ENCODE measurements at regions not wholly inside any gene's neighbourhood (a gene's known extent, or its start where the extent isn't known, plus 50 kb on each side); places are given as distances from the start of the nearest gene placed in this dataset.

DNA sequence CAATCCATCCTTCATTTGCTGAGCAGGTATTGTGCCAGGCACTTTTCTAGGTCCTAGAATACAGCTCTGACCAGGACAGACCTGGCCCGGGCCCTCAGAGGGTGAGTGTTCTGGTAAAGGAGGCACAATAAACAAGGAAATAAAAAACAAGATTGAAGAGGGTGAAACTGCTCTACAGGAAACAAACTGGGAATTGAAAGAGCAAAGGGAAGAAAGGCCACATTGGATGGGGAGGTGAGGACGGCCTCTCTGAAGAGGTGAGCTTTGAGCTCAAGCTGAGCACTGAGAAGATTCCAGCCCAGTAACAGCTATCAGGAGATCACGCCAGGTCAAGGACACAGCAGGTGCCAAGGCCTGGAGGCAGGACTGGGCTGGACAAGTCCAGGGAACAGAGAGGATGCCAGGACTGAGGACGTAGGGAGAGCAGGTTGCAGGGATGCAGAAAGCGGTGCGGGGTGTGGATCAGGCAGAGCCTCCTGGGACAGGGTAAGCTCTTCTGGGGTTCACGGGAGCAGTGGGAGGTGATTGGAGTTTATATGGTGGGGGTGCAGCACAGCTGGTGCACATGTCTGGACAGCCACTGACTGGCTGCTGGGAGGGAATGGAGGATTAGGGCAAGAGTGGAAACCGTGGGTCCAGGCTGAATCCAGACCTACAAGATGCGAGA lies 433.3 kb downstream of the PREX1 start (continued):
- TF ChIP-seq, protein P1, sequence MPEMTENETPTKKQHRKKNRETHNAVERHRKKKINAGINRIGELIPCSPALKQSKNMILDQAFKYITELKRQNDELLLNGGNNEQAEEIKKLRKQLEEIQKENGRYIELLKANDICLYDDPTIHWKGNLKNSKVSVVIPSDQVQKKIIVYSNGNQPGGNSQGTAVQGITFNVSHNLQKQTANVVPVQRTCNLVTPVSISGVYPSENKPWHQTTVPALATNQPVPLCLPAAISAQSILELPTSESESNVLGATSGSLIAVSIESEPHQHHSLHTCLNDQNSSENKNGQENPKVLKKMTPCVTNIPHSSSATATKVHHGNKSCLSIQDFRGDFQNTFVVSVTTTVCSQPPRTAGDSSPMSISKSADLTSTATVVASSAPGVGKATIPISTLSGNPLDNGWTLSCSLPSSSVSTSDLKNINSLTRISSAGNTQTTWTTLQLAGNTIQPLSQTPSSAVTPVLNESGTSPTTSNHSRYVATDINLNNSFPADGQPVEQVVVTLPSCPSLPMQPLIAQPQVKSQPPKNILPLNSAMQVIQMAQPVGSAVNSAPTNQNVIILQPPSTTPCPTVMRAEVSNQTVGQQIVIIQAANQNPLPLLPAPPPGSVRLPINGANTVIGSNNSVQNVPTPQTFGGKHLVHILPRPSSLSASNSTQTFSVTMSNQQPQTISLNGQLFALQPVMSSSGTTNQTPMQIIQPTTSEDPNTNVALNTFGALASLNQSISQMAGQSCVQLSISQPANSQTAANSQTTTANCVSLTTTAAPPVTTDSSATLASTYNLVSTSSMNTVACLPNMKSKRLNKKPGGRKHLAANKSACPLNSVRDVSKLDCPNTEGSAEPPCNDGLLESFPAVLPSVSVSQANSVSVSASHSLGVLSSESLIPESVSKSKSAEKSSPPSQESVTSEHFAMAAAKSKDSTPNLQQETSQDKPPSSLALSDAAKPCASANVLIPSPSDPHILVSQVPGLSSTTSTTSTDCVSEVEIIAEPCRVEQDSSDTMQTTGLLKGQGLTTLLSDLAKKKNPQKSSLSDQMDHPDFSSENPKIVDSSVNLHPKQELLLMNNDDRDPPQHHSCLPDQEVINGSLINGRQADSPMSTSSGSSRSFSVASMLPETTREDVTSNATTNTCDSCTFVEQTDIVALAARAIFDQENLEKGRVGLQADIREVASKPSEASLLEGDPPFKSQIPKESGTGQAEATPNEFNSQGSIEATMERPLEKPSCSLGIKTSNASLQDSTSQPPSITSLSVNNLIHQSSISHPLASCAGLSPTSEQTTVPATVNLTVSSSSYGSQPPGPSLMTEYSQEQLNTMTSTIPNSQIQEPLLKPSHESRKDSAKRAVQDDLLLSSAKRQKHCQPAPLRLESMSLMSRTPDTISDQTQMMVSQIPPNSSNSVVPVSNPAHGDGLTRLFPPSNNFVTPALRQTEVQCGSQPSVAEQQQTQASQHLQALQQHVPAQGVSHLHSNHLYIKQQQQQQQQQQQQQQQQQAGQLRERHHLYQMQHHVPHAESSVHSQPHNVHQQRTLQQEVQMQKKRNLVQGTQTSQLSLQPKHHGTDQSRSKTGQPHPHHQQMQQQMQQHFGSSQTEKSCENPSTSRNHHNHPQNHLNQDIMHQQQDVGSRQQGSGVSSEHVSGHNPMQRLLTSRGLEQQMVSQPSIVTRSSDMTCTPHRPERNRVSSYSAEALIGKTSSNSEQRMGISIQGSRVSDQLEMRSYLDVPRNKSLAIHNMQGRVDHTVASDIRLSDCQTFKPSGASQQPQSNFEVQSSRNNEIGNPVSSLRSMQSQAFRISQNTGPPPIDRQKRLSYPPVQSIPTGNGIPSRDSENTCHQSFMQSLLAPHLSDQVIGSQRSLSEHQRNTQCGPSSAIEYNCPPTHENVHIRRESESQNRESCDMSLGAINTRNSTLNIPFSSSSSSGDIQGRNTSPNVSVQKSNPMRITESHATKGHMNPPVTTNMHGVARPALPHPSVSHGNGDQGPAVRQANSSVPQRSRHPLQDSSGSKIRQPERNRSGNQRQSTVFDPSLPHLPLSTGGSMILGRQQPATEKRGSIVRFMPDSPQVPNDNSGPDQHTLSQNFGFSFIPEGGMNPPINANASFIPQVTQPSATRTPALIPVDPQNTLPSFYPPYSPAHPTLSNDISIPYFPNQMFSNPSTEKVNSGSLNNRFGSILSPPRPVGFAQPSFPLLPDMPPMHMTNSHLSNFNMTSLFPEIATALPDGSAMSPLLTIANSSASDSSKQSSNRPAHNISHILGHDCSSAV (CRISPR knock-in tag; IDR thresholded peaks at IDR 0.05; ENCODE audit: borderline replicate concordance): no peak
- TF ChIP-seq EZH2 (conservative IDR thresholded peaks at IDR 0.05; ENCODE audit: low read depth, low read length) (no peak), ZNF747 (CRISPR knock-in tag; IDR thresholded peaks at IDR 0.05; ENCODE audit: borderline replicate concordance) (no peak), HDAC2 (CRISPR knock-in tag; IDR thresholded peaks at IDR 0.05) (peak; percentile 92), HOXA5 (CRISPR knock-in tag; IDR thresholded peaks at IDR 0.05) (no peak), CREM (IDR thresholded peaks at IDR 0.05) (peak; percentile 56; the same call in 1 of the 2 replicates), CREM (CRISPR knock-in tag; IDR thresholded peaks at IDR 0.05) (no peak), ZNF12 (CRISPR knock-in tag; IDR thresholded peaks at IDR 0.05) (no peak)
- TF ChIP-seq, protein P2, sequence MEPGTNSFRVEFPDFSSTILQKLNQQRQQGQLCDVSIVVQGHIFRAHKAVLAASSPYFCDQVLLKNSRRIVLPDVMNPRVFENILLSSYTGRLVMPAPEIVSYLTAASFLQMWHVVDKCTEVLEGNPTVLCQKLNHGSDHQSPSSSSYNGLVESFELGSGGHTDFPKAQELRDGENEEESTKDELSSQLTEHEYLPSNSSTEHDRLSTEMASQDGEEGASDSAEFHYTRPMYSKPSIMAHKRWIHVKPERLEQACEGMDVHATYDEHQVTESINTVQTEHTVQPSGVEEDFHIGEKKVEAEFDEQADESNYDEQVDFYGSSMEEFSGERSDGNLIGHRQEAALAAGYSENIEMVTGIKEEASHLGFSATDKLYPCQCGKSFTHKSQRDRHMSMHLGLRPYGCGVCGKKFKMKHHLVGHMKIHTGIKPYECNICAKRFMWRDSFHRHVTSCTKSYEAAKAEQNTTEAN (CRISPR knock-in tag; conservative IDR thresholded peaks at IDR 0.05): no peak
- TF ChIP-seq, protein P3, sequence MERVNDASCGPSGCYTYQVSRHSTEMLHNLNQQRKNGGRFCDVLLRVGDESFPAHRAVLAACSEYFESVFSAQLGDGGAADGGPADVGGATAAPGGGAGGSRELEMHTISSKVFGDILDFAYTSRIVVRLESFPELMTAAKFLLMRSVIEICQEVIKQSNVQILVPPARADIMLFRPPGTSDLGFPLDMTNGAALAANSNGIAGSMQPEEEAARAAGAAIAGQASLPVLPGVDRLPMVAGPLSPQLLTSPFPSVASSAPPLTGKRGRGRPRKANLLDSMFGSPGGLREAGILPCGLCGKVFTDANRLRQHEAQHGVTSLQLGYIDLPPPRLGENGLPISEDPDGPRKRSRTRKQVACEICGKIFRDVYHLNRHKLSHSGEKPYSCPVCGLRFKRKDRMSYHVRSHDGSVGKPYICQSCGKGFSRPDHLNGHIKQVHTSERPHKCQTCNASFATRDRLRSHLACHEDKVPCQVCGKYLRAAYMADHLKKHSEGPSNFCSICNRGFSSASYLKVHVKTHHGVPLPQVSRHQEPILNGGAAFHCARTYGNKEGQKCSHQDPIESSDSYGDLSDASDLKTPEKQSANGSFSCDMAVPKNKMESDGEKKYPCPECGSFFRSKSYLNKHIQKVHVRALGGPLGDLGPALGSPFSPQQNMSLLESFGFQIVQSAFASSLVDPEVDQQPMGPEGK (CRISPR knock-in tag; IDR thresholded peaks at IDR 0.05): peak; percentile 74; the same call in 1 of the 2 replicates
- TF ChIP-seq, protein P4, sequence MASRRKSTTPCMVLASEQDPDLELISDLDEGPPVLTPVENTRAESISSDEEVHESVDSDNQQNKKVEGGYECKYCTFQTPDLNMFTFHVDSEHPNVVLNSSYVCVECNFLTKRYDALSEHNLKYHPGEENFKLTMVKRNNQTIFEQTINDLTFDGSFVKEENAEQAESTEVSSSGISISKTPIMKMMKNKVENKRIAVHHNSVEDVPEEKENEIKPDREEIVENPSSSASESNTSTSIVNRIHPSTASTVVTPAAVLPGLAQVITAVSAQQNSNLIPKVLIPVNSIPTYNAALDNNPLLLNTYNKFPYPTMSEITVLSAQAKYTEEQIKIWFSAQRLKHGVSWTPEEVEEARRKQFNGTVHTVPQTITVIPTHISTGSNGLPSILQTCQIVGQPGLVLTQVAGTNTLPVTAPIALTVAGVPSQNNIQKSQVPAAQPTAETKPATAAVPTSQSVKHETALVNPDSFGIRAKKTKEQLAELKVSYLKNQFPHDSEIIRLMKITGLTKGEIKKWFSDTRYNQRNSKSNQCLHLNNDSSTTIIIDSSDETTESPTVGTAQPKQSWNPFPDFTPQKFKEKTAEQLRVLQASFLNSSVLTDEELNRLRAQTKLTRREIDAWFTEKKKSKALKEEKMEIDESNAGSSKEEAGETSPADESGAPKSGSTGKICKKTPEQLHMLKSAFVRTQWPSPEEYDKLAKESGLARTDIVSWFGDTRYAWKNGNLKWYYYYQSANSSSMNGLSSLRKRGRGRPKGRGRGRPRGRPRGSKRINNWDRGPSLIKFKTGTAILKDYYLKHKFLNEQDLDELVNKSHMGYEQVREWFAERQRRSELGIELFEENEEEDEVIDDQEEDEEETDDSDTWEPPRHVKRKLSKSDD (CRISPR knock-in tag; IDR thresholded peaks at IDR 0.05; ENCODE audit: low read depth): peak; percentile 38; the same call in 1 of the 2 replicates
- TF ChIP-seq, protein P5, sequence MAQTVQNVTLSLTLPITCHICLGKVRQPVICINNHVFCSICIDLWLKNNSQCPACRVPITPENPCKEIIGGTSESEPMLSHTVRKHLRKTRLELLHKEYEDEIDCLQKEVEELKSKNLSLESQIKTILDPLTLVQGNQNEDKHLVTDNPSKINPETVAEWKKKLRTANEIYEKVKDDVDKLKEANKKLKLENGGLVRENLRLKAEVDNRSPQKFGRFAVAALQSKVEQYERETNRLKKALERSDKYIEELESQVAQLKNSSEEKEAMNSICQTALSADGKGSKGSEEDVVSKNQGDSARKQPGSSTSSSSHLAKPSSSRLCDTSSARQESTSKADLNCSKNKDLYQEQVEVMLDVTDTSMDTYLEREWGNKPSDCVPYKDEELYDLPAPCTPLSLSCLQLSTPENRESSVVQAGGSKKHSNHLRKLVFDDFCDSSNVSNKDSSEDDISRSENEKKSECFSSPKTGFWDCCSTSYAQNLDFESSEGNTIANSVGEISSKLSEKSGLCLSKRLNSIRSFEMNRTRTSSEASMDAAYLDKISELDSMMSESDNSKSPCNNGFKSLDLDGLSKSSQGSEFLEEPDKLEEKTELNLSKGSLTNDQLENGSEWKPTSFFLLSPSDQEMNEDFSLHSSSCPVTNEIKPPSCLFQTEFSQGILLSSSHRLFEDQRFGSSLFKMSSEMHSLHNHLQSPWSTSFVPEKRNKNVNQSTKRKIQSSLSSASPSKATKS (CRISPR knock-in tag; IDR thresholded peaks at IDR 0.05): no peak
